ENCODE measurements at regions not wholly inside any gene's neighbourhood (a gene's known extent, or its start where the extent isn't known, plus 50 kb on each side); places are given as distances from the start of the nearest gene placed in this dataset.

DNA sequence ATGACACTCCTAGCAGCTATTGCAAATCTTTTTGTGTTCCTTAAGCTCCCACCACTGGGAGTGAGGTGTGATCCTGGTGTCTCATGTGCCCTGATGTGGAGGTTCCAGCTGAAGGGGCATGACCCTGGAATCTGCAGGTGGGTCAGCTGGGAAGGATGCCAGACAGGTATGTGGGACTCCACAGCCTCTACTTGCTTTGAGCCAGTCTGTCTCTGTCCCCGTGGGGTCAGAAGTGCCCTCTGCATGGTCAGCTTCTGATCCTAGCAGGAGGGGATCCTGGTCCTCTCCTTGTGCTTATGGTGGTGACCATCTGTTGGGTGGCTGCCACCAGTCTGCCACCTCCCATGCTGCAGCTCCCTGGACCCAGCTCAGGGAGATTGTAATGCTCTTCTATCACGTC is 51.1 kb upstream of the COMTD1 start:
- TF ChIP-seq SPI1 (IDR thresholded peaks at IDR 0.05; ENCODE audit: borderline replicate concordance, low read depth) = no peak
- TF ChIP-seq, protein P1, sequence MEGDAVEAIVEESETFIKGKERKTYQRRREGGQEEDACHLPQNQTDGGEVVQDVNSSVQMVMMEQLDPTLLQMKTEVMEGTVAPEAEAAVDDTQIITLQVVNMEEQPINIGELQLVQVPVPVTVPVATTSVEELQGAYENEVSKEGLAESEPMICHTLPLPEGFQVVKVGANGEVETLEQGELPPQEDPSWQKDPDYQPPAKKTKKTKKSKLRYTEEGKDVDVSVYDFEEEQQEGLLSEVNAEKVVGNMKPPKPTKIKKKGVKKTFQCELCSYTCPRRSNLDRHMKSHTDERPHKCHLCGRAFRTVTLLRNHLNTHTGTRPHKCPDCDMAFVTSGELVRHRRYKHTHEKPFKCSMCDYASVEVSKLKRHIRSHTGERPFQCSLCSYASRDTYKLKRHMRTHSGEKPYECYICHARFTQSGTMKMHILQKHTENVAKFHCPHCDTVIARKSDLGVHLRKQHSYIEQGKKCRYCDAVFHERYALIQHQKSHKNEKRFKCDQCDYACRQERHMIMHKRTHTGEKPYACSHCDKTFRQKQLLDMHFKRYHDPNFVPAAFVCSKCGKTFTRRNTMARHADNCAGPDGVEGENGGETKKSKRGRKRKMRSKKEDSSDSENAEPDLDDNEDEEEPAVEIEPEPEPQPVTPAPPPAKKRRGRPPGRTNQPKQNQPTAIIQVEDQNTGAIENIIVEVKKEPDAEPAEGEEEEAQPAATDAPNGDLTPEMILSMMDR (IDR thresholded peaks at IDR 0.05; ENCODE audit: insufficient read depth, low read length) = no peak
- no peak for TF ChIP-seq POLR2AphosphoS5 (IDR thresholded peaks at IDR 0.05; ENCODE audit: low read depth)

All from HL-60 (cell line).